Choroid plexus epithelial cell (primary cell): ENCODE measurements at regions not wholly inside any gene's neighbourhood (a gene's known extent, or its start where the extent isn't known, plus 50 kb on each side); places are given as distances from the start of the nearest gene placed in this dataset.
"Not testable (repeated sequence)": the region's sequence is repeated elsewhere in the genome, so short reads cannot be mapped to it uniquely, and the experiment has no call there.

Source experiments
- DNase-seq: peaks from one replicate; pipeline ENCODE4 v3.0.0-alpha.2; 2010; ENCODE audit warnings: low read depth
- H3K4me3 ChIP-seq: 2 replicates; pipeline ENCODE4 v1.5.1; 2011; ENCODE audit warnings: low read depth, mild to moderate bottlenecking, control low read depth, low read length, moderate library complexity
- CTCF ChIP-seq: conservative IDR thresholded peaks from 2 replicates; pipeline ENCODE4 v1.5.1; 2011; ENCODE audit warnings: low read depth, mild to moderate bottlenecking, control low read depth, inconsistent platforms, low read length, moderate library complexity

- no peak for TF ChIP-seq CTCF
- DNase-seq, result no peak
- no peak overlapping the region for H3K4me3 ChIP-seq
Observed at GRCh38 chr16:17743578-17743977, 272.8 kb upstream of the XYLT1 start.

GRCh38 chr16:17743158-17743557 is 272.4 kb upstream of the XYLT1 start:
- DNase-seq, result no peak
- no peak overlapping the region for H3K4me3 ChIP-seq
- no peak for TF ChIP-seq CTCF

GRCh38 chr16:17735099-17735498 is 264.3 kb upstream of the XYLT1 start:
- not testable (repeated sequence) for DNase-seq, H3K4me3 ChIP-seq

GRCh38 chr16:17729820-17730219 is 259.1 kb upstream of the XYLT1 start:
- no peak for TF ChIP-seq CTCF
- no peak overlapping the region for H3K4me3 ChIP-seq
- DNase-seq, result no peak

- no peak overlapping the region for H3K4me3 ChIP-seq
- no peak for TF ChIP-seq CTCF
- DNase-seq, result no peak
Observed at GRCh38 chr16:17728196-17728595, 257.4 kb upstream of the XYLT1 start.

GRCh38 chr16:17724242-17724898 is 253.6 kb upstream of the XYLT1 start:
- H3K4me3 ChIP-seq, result no peak overlapping the region
- DNase-seq, result peak; percentile 85

GRCh38 chr16:17723531-17724134 is 252.9 kb upstream of the XYLT1 start:
- no peak for TF ChIP-seq CTCF
- H3K4me3 ChIP-seq, result no peak overlapping the region
- peak; percentile 83 for DNase-seq

More at GRCh38 chr16:17724242-17724898, 253.6 kb upstream of the XYLT1 start:
- no peak for TF ChIP-seq CTCF
